H9 (cell line): ENCODE measurements at regions not wholly inside any gene's neighbourhood (a gene's known extent, or its start where the extent isn't known, plus 50 kb on each side); places are given as distances from the start of the nearest gene placed in this dataset.

Source experiments
- DNase-seq: peaks from one replicate; pipeline ENCODE4 v3.0.0-alpha.2; 2017
- H2AFZ ChIP-seq: one replicate; pipeline ENCODE4 v1.6.1; 2013; ENCODE audit warnings: mild to moderate bottlenecking, low read length, control low read depth, moderate library complexity
- H2AK5ac ChIP-seq: 2 replicates; pipeline ENCODE4 v1.6.1; 2013; ENCODE audit warnings: low read length, control low read depth, mixed read lengths; ENCODE audit not compliant: insufficient read length
- H2BK120ac ChIP-seq: one replicate; pipeline ENCODE4 v1.6.1; 2013; ENCODE audit warnings: low read depth, mild to moderate bottlenecking, low read length, control low read depth, inconsistent platforms; ENCODE audit not compliant: poor library complexity, severe bottlenecking
- H2BK12ac ChIP-seq: 2 replicates; pipeline ENCODE4 v1.6.1; 2013; ENCODE audit warnings: low read length, control low read depth, mixed read lengths, low read depth; ENCODE audit not compliant: insufficient read length
- H2BK15ac ChIP-seq: 2 replicates; pipeline ENCODE4 v1.6.1; 2013; ENCODE audit warnings: low read depth, low read length, control low read depth
- H2BK20ac ChIP-seq: one replicate; pipeline ENCODE4 v1.6.1; 2013; ENCODE audit warnings: low read depth, mild to moderate bottlenecking, low read length, control low read depth, inconsistent platforms; ENCODE audit not compliant: poor library complexity, severe bottlenecking
- H2BK5ac ChIP-seq: 2 replicates; pipeline ENCODE4 v1.6.1; 2013; ENCODE audit warnings: low read length, control low read depth, mixed read lengths; ENCODE audit not compliant: insufficient read length
- H3K14ac ChIP-seq: 2 replicates; pipeline ENCODE4 v1.6.1; 2013; ENCODE audit warnings: low read length, control low read depth; ENCODE audit not compliant: insufficient read depth
- H3K18ac ChIP-seq: 2 replicates; pipeline ENCODE4 v1.6.1; 2013; ENCODE audit warnings: low read depth, mild to moderate bottlenecking, mixed read lengths, low read length, control low read depth; ENCODE audit not compliant: insufficient read length
- H3K23ac ChIP-seq: 2 replicates; pipeline ENCODE4 v1.6.1; 2013; ENCODE audit warnings: low read length, control low read depth, mixed read lengths, low read depth; ENCODE audit not compliant: insufficient read length
- H3K23me2 ChIP-seq: 2 replicates; pipeline ENCODE4 v1.6.1; 2013; ENCODE audit warnings: low read depth, mild to moderate bottlenecking, mixed read lengths, low read length, control low read depth; ENCODE audit not compliant: insufficient read length, poor library complexity, severe bottlenecking
- H3K27ac ChIP-seq: 2 replicates; pipeline ENCODE4 v1.5.1; 2013; ENCODE audit warnings: low read length, control low read depth, mixed read lengths, low read depth; ENCODE audit not compliant: insufficient read length
- H3K27me3 ChIP-seq: 2 replicates; pipeline ENCODE4 v1.6.1; 2013; ENCODE audit warnings: low read length, control low read depth, inconsistent platforms; ENCODE audit not compliant: insufficient read depth
- H3K4ac ChIP-seq: 2 replicates; pipeline ENCODE4 v1.6.1; 2013; ENCODE audit warnings: low read depth, mild to moderate bottlenecking, control low read depth, inconsistent platforms, low read length, moderate library complexity
- H3K4me1 ChIP-seq: 2 replicates; pipeline ENCODE4 v1.6.1; 2013; ENCODE audit warnings: low read length, control low read depth, inconsistent platforms; ENCODE audit not compliant: insufficient read depth
- H3K4me2 ChIP-seq: 2 replicates; pipeline ENCODE4 v1.6.1; 2013; ENCODE audit warnings: low read length, control low read depth, mixed read lengths; ENCODE audit not compliant: insufficient read length, insufficient read depth
- H3K56ac ChIP-seq: 2 replicates; pipeline ENCODE4 v1.6.1; 2013; ENCODE audit warnings: low read depth, mild to moderate bottlenecking, mixed read lengths, low read length, control low read depth; ENCODE audit not compliant: insufficient read length
- H3K79me1 ChIP-seq: 2 replicates; pipeline ENCODE4 v1.6.1; 2013; ENCODE audit warnings: low read depth, mild to moderate bottlenecking, moderate library complexity, low read length, control low read depth, inconsistent platforms; ENCODE audit not compliant: insufficient read depth, poor library complexity, severe bottlenecking
- H3K79me2 ChIP-seq: 2 replicates; pipeline ENCODE4 v1.6.1; 2013; ENCODE audit warnings: low read length, control low read depth, inconsistent platforms; ENCODE audit not compliant: insufficient read depth
- H3K9ac ChIP-seq: 2 replicates; pipeline ENCODE4 v1.6.1; 2013; ENCODE audit warnings: low read length, control low read depth, mixed read lengths; ENCODE audit not compliant: insufficient read length; ENCODE audit errors: extremely low read depth
- H3K9me3 ChIP-seq: one replicate; pipeline ENCODE4 v1.6.1; 2013; ENCODE audit warnings: low read depth, low read length, inconsistent platforms; ENCODE audit not compliant: control insufficient read depth
- H3T11ph ChIP-seq: one replicate; pipeline ENCODE4 v1.6.1; 2013; ENCODE audit warnings: mild to moderate bottlenecking, low read length, control low read depth, inconsistent platforms
- H4K20me1 ChIP-seq: one replicate; pipeline ENCODE4 v1.6.1; 2013; ENCODE audit not compliant: control insufficient read depth, insufficient read length, insufficient read depth
- H4K5ac ChIP-seq: 2 replicates; pipeline ENCODE4 v1.6.1; 2013; ENCODE audit warnings: low read depth, mild to moderate bottlenecking, mixed read lengths, low read length, control low read depth; ENCODE audit not compliant: insufficient read length
- H4K8ac ChIP-seq: replicated peaks from 2 replicates; pipeline ENCODE4 v1.6.1; 2013; ENCODE audit warnings: low read length, control low read depth, mixed read lengths, low read depth; ENCODE audit not compliant: insufficient read length
- H4K91ac ChIP-seq: 2 replicates; pipeline ENCODE4 v1.6.1; 2013; ENCODE audit warnings: low read depth, mild to moderate bottlenecking, moderate library complexity, mixed read lengths, low read length, control low read depth; ENCODE audit not compliant: insufficient read length
- H3K27ac Mint-ChIP-seq, 3 experiments: 2 replicates in 2 of 3; 3 replicates in 1 of 3; pipeline ENCODE4 v1.8.0; 2020 to 2021; ENCODE audit warnings: mixed read lengths in 3 of 3, mild to moderate bottlenecking in 1 of 3, moderate library complexity in 1 of 3
- H3K27me3 Mint-ChIP-seq: 2 replicates; pipeline ENCODE4 v1.8.0; 2021; ENCODE audit warnings: low read depth, mild to moderate bottlenecking, moderate library complexity, mixed read lengths
- H3K36me3 Mint-ChIP-seq, 3 experiments: 2 replicates in 2 of 3; 3 replicates in 1 of 3; pipeline ENCODE4 v1.8.0; 2020 to 2021; ENCODE audit warnings: low read depth in 3 of 3, mixed read lengths in 3 of 3; ENCODE audit not compliant: insufficient read depth in 1 of 3
- H3K4me1 Mint-ChIP-seq, 2 experiments: 2 replicates each; pipeline ENCODE4 v1.8.0; 2020; ENCODE audit warnings: mixed read lengths in 2 of 2
- H3K4me3 Mint-ChIP-seq, 2 experiments: 2 replicates in 1 of 2; 3 replicates in 1 of 2; pipeline ENCODE4 v1.8.0; 2020 to 2021; ENCODE audit warnings: mild to moderate bottlenecking in 2 of 2, mixed read lengths in 2 of 2, moderate library complexity in 1 of 2
- H3K9me3 Mint-ChIP-seq, 2 experiments: 2 replicates in 1 of 2; 3 replicates in 1 of 2; pipeline ENCODE4 v1.8.0; 2020; ENCODE audit warnings: mild to moderate bottlenecking in 2 of 2, mixed read lengths in 2 of 2, moderate library complexity in 1 of 2
- CTCF ChIP-seq: fragments of 200-600 bp; sonication (generic); conservative IDR thresholded peaks from 3 replicates; pipeline ENCODE4 v1.8.0; 2021; ENCODE audit warnings: antibody characterized with exemption, mild to moderate bottlenecking
- WGBS: extraction: QIAGEN DNeasy Blood & Tissue Kit; methylation state at CpG from one replicate; pipeline ENCODE4 v1.1.7; 2013; ENCODE audit warnings: missing lambda C conversion rate, low lambda C conversion rate, mixed read lengths; ENCODE audit not compliant: insufficient read length; ENCODE audit errors: extremely low coverage; 5-methylcytosine and 5-hydroxymethylcytosine counted together

GRCh38 chr6:169935348-169935718, 183.9 kb downstream of the ERMARD start:
- Histone ChIP-seq H2AFZ (no peak overlapping the region), H4K5ac (no peak overlapping the region), H3K4me1 (no peaks in the 10 kb centered on the region), H3K9ac (no peak overlapping the region), H3K79me1 (no peaks in the 10 kb centered on the region), H3K27ac (no peak overlapping the region), H3K56ac (no peak overlapping the region), H3K4me2 (no peak overlapping the region), H3K27me3 (no peaks in the 10 kb centered on the region; the same call in 1 of the 2 replicates), H3K14ac (no peak overlapping the region), H3K79me2 (no peaks in the 10 kb centered on the region), H3K9me3 (no peaks in the 10 kb centered on the region), H3K23ac (no peak overlapping the region), H2BK12ac (no peak overlapping the region), H2BK5ac (no peak overlapping the region), H3T11ph (no peak overlapping the region), H4K91ac (no peak overlapping the region), H3K18ac (no peak overlapping the region), H4K8ac (no peak overlapping the region), H2BK20ac (no peak overlapping the region), H2BK15ac (no peak overlapping the region), H3K23me2 (no peaks in the 10 kb centered on the region), H4K20me1 (no peaks in the 10 kb centered on the region), H3K4ac (no peak overlapping the region), H2BK120ac (no peak overlapping the region), H2AK5ac (no peak overlapping the region)
- peaks cover 17 to 46% of the 10 kb centered on the region in 2 experiments for H3K4me1 Mint-ChIP-seq
- no peak overlapping the region for H3K4me3 Mint-ChIP-seq
- H3K9me3 Mint-ChIP-seq, result no peaks in the 10 kb centered on the region
- no peaks in the 10 kb centered on the region; a peak in 1 of 7 replicates for H3K36me3 Mint-ChIP-seq
- no peak for TF ChIP-seq CTCF
- DNase-seq, result no peak
- WGBS, result no CpG with 5 or more reads among the region's 14 CpGs
- peaks cover 59% of the 10 kb centered on the region for H3K27me3 Mint-ChIP-seq
- H3K27ac Mint-ChIP-seq, result no peak overlapping the region; a peak in 1 of 7 replicates
